GM12878 (cell line): ENCODE measurements at regions not wholly inside any gene's neighbourhood (a gene's known extent, or its start where the extent isn't known, plus 50 kb on each side); places are given as distances from the start of the nearest gene placed in this dataset.

Experiments used
- ATAC-seq: fragments of 200-7000 bp; cut with Tn5 transposase; 3 replicates; pipeline ENCODE4 v1.9.1; 2020; ENCODE audit warnings: mild to moderate bottlenecking, moderate library complexity
- BruUV-seq: library from RNA; stranded (reverse); fragments of 400-500 nt; replicated peaks from 2 replicates; lab custom pipeline; 2021; lab: Mats Ljungman, UMichigan
- CTCF ChIA-PET: fragments of 300-600 bp; sonication (Branson Sonifier 250); formaldehyde crosslinking; extraction: SDS; loops from one replicate; lab custom pipeline; 2021; ENCODE audit warnings: inconsistent platforms; lab: Yijun Ruan, JAX
- POLR2A ChIA-PET: fragments of 350-600 bp; formaldehyde crosslinking; extraction: SDS; loops from one replicate; lab custom pipeline; 2021; ENCODE audit warnings: inconsistent platforms; lab: Charles Lee
- RAD21 ChIA-PET: fragments of 300-600 bp; sonication (Branson Sonifier 250); formaldehyde crosslinking; loops from one replicate; lab custom pipeline; 2023; ENCODE audit warnings: antibody characterized with exemption; ENCODE audit not compliant: unreplicated experiment; lab: Charles Lee
- SMC1A ChIA-PET: fragments of 300-600 bp; sonication (Branson Sonifier 250); formaldehyde crosslinking; loops from one replicate; lab custom pipeline; 2023; ENCODE audit not compliant: unreplicated experiment, uncharacterized antibody; lab: Charles Lee
- DNase-seq: peaks from one replicate; pipeline ENCODE4 v3.0.0-alpha.2; 2011; ENCODE audit warnings: low read depth, low spot score
- FAIRE-seq: peaks from 3 replicates; lab custom pipeline; 2011; peaks lifted over from hg19 to GRCh38; lab: Jason Lieb, UNC
- H2AFZ ChIP-seq: 2 replicates; pipeline ENCODE4 v1.6.0; 2011; ENCODE audit warnings: low read depth, low read length, control low read depth; ENCODE audit not compliant: control insufficient read depth
- H3K27ac ChIP-seq: 2 replicates; pipeline ENCODE4 v1.5.1; 2011; ENCODE audit warnings: control low read depth; ENCODE audit not compliant: control insufficient read depth, insufficient read depth
- H3K27me3 ChIP-seq, 2 experiments: replicated peaks in 1 of 2; 2 replicates each; pipeline versions ENCODE4 v1.6.0 to v1.6.1; 2011; ENCODE audit warnings: low read length in 1 of 2; ENCODE audit not compliant: control insufficient read depth in 2 of 2, insufficient read depth in 2 of 2
- H3K36me3 ChIP-seq, 2 experiments: 2 replicates each; pipeline ENCODE4 v1.5.1; 2011; ENCODE audit warnings: low read length in 1 of 2; ENCODE audit not compliant: control insufficient read depth in 2 of 2, insufficient read depth in 2 of 2
- H3K4me1 ChIP-seq: 2 replicates; pipeline ENCODE4 v1.6.1; 2011; ENCODE audit warnings: mild to moderate bottlenecking, low read length, moderate library complexity, mixed read lengths; ENCODE audit not compliant: control insufficient read depth, insufficient read depth
- H3K4me2 ChIP-seq: 2 replicates; pipeline ENCODE4 v1.6.0; 2011; ENCODE audit warnings: control low read depth; ENCODE audit not compliant: control insufficient read depth, insufficient read depth
- H3K4me3 ChIP-seq: fragments of 200-600 bp; sonication (generic); 2 replicates; pipeline ENCODE4 v1.5.1; 2016
- H3K79me2 ChIP-seq: 2 replicates; pipeline ENCODE4 v1.6.0; 2011; ENCODE audit warnings: low read length; ENCODE audit not compliant: control insufficient read depth, insufficient read depth
- H3K9ac ChIP-seq: 2 replicates; pipeline ENCODE4 v1.8.0; 2011; ENCODE audit warnings: low read length, control low read depth, mixed read lengths; ENCODE audit not compliant: control insufficient read depth, insufficient read depth
- H3K9me3 ChIP-seq: replicated peaks from 3 replicates; pipeline ENCODE4 v1.5.1; 2011; ENCODE audit warnings: mild to moderate bottlenecking, low read length; ENCODE audit not compliant: control insufficient read depth, insufficient read depth
- H4K20me1 ChIP-seq: 2 replicates; pipeline ENCODE4 v1.6.0; 2011; ENCODE audit not compliant: control insufficient read depth, insufficient read depth
- BHLHE40 ChIP-seq, 2 experiments: fragments of 450-650 bp in 1 of 2; IDR thresholded peaks; 2 replicates each; pipeline ENCODE4 v1.6.1; 2011 to 2017; ENCODE audit warnings: low read depth in 2 of 2, borderline replicate concordance in 1 of 2, improper control_type of control experiment in 1 of 2, low read length in 1 of 2, mild to moderate bottlenecking in 1 of 2
- NFIC ChIP-seq: IDR thresholded peaks from 2 replicates; pipeline ENCODE4 v1.6.1; 2012; ENCODE audit warnings: low read depth, mild to moderate bottlenecking, inconsistent platforms, low read length, moderate library complexity
- PAX5 ChIP-seq: IDR thresholded peaks from 2 replicates; pipeline ENCODE4 v1.6.1; 2011; ENCODE audit warnings: low read depth, low read length, borderline replicate concordance
- POLR2AphosphoS5 ChIP-seq: IDR thresholded peaks from 2 replicates; pipeline ENCODE4 v1.6.1; 2011; ENCODE audit warnings: mild to moderate bottlenecking, low read length, inconsistent platforms
- RUNX3 ChIP-seq: IDR thresholded peaks from 2 replicates; pipeline ENCODE4 v1.6.1; 2012; ENCODE audit warnings: low read length, inconsistent platforms
- SMAD5 ChIP-seq: IDR thresholded peaks from 2 replicates; pipeline ENCODE4 v1.6.1; 2016; ENCODE audit warnings: antibody characterized with exemption, low read depth
- SPI1 ChIP-seq: IDR thresholded peaks from 2 replicates; pipeline ENCODE4 v1.6.1; 2011; ENCODE audit warnings: low read depth, mild to moderate bottlenecking, low read length, moderate library complexity, borderline replicate concordance; ENCODE audit not compliant: insufficient read depth
- WGBS: methylation state at CpG from one replicate; pipeline ENCODE4 v1.1.6; 2016; ENCODE audit warnings: low lambda C conversion rate; ENCODE audit not compliant: insufficient replicate concordance, insufficient coverage; ENCODE audit errors: missing lambda C conversion rate; 5-methylcytosine and 5-hydroxymethylcytosine counted together
- in situ Hi-C: fragments of 300-500 bp; cut with MboI; formaldehyde crosslinking; loops from 9 replicates; pipeline ENCODE4 v1.14.3; 2018; ENCODE audit warnings: mixed read lengths
- intact Hi-C: fragments of 100-400 bp; cut with micrococcal nuclease; formaldehyde crosslinking; loops from one replicate; pipeline ENCODE4 v1.14.2; 2022; ENCODE audit not compliant: unreplicated experiment
- TF ChIP-seq, protein P1 (sequence below): IDR thresholded peaks from 2 replicates; pipeline ENCODE4 v1.6.1; 2011; ENCODE audit warnings: low read depth, mild to moderate bottlenecking, low read length, moderate library complexity, borderline replicate concordance; ENCODE audit errors: extremely low read depth

DNA sequence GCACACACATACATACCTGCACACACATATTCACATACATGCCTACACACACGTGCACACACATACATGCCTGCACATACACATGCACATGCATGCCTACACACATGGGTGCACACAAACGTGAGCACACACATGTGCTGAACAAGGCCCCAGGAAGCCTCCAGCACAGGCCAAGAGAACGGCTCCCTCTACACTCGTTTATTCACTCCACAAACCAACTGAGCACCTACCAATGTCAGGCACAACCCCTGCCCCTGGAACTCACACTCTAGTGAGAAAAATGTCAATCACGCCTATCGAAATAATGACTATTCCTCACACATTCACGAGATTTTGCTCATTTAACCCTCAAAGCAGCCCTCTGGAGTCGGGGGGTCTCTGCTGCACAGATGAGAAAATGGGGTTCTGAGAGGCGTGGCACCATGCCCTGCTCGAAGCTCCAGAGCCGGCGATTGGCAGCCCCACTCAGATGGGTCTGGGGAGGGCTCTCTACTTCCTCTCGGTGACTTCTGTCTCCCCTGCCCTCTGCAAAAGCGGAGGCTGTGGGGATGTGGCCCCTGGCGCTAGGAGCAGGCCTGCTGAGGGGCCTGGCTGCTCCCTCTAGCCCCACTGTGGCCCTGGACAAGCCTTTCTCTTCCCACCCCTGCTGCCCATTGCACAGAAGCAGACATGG, 90.2 kb upstream of the RUNX3 start:
- Histone ChIP-seq H4K20me1 (no peaks in the 10 kb centered on the region), H3K27ac (peak overlapping the region; percentile 100), H3K27me3 (no peaks in the 10 kb centered on the region), H3K9me3 (no peaks in the 10 kb centered on the region), H2AFZ (0 out of 2 replicates have a peak overlapping the region, but pooled peaks have one; percentile 37), H3K9ac (peak overlapping the region; percentile 82), H3K4me2 (peak overlapping the region; percentile 10), H3K36me3 (no peaks in the 10 kb centered on the region), H3K79me2 (peaks cover 27% of the 10 kb centered on the region), H3K4me3 (no peak overlapping the region), H3K4me1 (peaks cover 75% of the 10 kb centered on the region)
- WGBS = 53% methylated on average over 15 of the region's 15 CpGs
- ChIA-PET SMC1A (interaction anchor here (1.2 to 10.6 kb wide), 4 partner anchors 15 to 57 kb away, joined by 3 to 205 read pairs (median 57); no protein-coding TSS in a partner anchor), RAD21 (interaction anchor here (0.8 to 1.4 kb wide), 2 partner anchors 54 to 57 kb away, joined by 4 to 7 read pairs; no protein-coding TSS in a partner anchor), POLR2A (interaction anchor here (0.8 to 10.8 kb wide), 3 partner anchors 12 to 59 kb away, joined by 3 to 220 read pairs (median 3); no protein-coding TSS in a partner anchor), CTCF (interaction anchor here (0.9 to 1.3 kb wide), 2 partner anchors 17 to 54 kb away, joined by 3 to 4 read pairs; no protein-coding TSS in a partner anchor)
- no peak for ATAC-seq
- DNase-seq = no peak
- FAIRE-seq = no peak
- TF ChIP-seq, protein P1, sequence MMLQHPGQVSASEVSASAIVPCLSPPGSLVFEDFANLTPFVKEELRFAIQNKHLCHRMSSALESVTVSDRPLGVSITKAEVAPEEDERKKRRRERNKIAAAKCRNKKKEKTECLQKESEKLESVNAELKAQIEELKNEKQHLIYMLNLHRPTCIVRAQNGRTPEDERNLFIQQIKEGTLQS = no peak
- TF ChIP-seq POLR2AphosphoS5 (peak; percentile 1; the same call in 1 of the 2 replicates), RUNX3 (no peak), BHLHE40 (IDR thresholded peaks at IDR 0.05; ENCODE audit: borderline replicate concordance in 1 of 2, low read depth in 2 of 2, low read length in 1 of 2) (peak; percentile 16 to 58; a peak in 2 of 4 replicates), PAX5 (peak; percentile 36; the same call in 1 of the 2 replicates), NFIC (no peak), SMAD5 (no peak), SPI1 (0 out of 2 replicates have a peak, but pooled peaks have one; percentile 7)
- no TSS peak for BruUV-seq
- intact Hi-C loops = no loop called here
- in situ Hi-C loops = loop anchor here (25.0 kb wide), 1 partner anchor 1433 kb away; no protein-coding TSS in a partner anchor
